ENCODE measurements at regions not wholly inside any gene's neighbourhood (a gene's known extent, or its start where the extent isn't known, plus 50 kb on each side); places are given as distances from the start of the nearest gene placed in this dataset.

DNA sequence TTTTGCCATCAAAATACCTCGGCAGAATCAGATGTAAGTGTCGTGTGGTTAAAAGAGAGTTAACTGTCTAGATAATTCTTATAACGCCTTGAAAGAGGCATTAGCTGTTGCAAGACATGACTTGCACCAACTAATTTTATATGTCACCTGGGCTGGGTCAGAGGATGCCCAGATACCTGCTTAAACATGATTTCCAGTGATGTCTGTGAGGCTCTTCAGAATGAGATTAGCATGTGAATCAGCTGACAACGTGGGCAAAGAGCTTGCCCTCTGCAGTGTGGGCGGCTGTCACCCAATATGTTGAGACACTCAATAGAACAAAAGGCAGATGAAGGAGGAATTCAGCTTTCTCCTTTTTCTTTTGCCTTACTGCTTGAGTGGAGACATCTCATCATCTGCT is 1180.6 kb downstream of the NLGN4Y start:
- no peak for TF ChIP-seq POLR2A (IDR thresholded peaks at IDR 0.05)
- TF ChIP-seq, protein P1, sequence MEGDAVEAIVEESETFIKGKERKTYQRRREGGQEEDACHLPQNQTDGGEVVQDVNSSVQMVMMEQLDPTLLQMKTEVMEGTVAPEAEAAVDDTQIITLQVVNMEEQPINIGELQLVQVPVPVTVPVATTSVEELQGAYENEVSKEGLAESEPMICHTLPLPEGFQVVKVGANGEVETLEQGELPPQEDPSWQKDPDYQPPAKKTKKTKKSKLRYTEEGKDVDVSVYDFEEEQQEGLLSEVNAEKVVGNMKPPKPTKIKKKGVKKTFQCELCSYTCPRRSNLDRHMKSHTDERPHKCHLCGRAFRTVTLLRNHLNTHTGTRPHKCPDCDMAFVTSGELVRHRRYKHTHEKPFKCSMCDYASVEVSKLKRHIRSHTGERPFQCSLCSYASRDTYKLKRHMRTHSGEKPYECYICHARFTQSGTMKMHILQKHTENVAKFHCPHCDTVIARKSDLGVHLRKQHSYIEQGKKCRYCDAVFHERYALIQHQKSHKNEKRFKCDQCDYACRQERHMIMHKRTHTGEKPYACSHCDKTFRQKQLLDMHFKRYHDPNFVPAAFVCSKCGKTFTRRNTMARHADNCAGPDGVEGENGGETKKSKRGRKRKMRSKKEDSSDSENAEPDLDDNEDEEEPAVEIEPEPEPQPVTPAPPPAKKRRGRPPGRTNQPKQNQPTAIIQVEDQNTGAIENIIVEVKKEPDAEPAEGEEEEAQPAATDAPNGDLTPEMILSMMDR (IDR thresholded peaks at IDR 0.05), result no peak
